HG03064 (cell line): ENCODE measurements at regions not wholly inside any gene's neighbourhood (a gene's known extent, or its start where the extent isn't known, plus 50 kb on each side); places are given as distances from the start of the nearest gene placed in this dataset.

ENCODE experiments used
- ATAC-seq: cut with Tn5 transposase; IDR thresholded peaks from one replicate; pipeline ENCODE4 v1.9.1; 2021; ENCODE audit warnings: low read depth; ENCODE audit not compliant: unreplicated experiment

DNA sequence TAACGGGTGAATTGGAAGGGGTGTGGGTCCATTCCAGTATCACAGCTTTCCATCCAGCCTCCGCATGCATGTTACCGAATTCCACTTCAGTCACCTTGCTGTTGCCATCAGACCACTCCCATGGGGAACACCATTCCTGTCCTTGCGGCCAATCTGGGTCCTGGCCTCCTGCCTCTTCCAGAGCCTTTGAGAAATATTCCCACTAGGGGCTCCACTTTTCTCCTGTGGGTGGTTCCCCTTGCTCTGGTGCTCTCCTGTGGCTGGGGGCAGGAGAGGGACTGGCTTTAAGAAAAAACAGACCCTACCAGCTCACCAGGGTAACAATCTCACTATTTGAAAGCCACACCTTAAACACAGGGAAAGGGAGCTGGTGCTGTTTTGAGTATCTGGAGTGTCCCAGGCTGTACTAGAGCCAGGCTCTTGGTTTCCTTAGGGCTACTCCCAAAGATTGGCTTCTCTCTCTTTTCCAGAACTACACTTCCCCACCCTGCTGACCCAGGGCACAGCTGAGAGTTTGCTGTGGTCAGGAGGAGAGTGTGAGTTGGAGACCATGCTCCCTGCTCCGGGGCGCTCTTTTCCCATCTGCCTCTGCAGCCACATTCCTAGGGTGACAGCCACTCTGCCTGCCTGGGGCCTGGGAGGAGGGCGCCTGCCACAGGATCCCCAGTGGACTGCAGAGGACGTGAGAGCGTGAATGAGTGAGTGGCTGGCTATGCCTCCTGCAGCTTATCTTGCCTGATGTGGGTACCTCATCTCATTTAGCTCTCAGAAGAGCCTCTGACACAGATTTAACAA lies 460.8 kb upstream of the HS6ST1 start:
- no peak for ATAC-seq

DNA sequence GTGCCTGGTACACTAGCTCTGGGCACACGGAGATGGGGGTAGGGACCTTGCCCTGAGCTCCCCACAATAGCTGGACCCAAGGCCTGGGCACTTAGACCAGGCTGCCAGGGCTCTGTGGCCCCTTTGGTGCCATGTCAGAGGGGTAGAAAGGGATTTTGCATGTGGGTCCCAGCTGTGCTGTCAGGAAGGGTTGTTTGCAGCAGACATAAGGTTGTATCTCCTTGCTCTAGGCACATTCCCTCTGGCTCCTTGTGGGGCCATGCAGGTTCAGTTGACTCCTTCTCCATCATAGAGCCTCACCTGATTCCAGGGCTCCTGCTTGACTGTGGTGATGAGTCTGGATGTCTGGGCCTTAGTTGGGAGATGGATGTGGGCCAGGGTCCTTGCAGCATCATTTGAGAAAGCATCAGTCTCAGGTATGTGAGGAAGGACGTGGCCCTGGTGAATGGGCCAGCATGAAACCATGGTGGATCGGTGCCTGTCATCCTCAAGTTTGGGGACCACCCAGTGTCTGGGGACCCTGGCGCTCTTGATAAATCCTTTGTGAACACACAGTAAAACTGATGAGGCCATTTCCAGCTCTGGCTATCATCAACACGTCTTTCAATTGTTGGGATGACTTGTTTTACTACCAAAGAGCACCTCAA lies 461.9 kb upstream of the HS6ST1 start:
- ATAC-seq: no peak

DNA sequence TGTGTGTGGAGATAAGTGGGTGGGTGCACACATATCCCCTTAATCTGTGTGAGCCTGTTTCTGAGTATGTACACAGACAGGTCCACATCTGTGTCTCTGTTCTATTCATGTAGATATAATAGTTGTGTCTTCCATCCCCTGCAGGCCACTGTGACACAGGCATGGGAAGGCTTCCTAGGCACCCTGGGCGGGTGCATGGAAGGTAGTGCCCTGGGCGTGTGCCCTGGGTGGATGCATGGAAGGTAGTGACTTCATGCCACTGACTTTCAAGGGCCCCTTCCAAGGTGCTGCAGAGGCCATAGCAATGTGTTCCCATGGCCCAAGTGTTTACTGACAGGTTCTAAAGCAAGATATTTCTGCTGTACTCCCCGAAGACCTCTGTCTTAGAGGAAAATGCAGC lies 462.5 kb upstream of the HS6ST1 start:
- ATAC-seq: no peak

DNA sequence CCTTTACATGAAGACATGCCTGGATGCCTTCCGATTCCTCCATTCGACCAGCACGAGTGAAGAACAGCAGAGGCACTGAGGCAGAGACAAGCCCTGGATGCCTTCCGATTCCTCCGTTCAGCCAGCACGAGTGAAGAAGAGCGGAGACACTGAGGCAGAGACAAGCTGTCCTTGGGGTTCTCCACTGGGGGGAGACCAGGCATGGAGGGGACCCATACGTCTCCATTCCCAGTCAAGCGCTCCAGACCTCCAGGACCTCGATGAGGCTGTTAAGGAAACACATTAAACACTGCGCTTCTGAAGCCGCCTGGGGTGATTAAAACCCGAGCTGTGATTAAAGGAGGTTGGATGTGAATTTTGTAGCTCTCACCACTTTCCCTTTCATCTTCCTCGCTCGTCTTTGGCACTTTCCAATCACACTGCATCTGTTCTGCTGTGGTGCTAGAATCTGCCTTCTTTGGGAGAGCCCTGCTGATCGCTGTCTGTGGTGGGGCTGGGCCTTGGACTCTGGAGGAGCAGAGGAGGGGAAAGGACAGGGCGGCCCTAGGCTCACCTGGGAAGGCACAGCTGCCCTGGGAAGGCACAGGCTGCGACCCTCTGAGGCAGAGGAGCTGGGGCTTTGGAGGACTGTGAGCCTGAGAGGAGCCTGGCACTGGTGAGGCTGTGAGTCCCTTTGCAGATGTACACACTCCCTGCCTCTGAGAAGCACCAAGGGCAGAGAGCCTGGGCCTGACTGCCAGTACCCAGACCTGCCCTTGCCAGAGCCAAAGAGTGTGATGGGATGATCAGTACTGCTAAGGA lies 463.1 kb upstream of the HS6ST1 start:
- ATAC-seq: no peak

DNA sequence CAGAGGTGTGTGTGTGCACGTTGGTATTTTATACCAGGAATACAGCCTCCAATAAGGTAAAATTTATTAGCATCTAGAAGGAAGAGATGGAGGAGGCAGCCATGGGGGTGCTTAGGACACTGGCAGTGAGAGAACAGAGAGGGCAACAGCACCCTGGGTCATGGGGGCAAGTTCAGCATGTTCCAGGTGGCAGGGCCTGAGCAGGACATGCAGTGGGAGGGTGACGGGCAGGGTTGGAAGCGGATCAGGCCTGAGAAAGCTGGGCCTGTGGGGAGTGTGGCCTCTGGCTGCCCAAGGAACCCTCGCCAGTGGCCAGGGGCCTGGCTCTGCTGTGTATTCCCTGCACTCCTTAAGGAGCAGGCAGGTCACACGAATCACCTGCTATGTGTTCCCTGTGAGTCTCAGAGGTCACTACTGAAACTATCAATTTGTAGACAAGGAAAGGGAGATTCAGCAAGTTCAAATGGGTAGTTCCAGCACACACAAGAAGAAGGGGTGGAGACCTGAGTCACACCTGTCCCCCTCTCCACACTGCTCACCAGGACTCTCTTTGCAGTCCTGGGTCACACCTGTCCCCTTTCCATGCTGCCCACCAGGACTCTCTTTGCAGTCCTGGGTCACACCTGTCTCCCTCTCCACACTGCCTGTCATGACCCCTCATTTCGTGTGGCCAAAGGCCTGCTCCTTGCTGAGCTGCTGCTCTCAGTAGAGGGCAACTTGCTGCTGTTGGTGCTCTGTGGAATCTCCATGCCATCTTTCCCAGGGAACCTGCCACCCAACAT lies 463.9 kb upstream of the HS6ST1 start:
- ATAC-seq: no peak

DNA sequence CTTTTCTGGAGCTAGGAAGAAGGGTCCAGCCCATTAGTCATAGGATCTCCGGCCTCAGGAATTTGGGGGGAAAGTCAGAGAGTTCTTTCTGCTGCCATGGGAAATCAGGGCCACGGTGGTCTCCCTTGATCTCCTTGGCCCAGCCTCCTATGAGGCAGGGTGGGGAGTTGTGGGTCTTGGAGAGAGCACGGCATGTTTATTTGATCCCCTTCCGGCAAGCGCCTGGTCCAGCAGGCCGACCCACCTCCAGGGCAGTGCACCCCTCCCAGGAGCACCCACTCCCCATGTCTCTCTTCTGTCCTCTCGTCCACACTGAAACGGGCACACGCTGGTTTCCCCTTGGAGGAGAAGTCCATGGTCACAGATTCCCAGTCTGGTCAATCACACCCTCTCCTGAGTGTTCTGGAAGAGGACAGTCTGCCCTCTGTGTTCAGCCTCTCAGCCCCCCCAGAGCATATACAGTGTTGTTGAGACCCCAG lies 464.6 kb upstream of the HS6ST1 start:
- no peak for ATAC-seq

DNA sequence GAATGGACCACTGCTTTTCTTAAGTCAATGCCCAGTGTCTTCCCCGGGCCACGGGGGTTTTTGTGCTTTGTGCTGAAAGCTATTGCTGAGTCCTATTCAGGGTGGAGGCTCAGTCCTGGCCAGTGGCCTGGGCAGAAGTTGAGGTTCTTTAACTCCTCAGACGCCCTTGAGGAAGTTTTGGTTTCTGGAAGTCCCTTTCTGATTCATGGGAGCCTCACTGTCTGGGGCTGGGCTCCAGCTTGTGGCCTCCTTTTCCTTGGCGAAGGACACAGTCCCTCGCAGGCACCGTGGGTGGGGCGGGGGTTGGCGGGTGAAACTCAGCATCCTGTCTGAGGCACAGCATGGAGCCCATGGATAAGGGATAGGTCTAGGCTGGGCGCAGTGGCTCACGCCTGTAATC lies 465.2 kb upstream of the HS6ST1 start:
- no peak for ATAC-seq

DNA sequence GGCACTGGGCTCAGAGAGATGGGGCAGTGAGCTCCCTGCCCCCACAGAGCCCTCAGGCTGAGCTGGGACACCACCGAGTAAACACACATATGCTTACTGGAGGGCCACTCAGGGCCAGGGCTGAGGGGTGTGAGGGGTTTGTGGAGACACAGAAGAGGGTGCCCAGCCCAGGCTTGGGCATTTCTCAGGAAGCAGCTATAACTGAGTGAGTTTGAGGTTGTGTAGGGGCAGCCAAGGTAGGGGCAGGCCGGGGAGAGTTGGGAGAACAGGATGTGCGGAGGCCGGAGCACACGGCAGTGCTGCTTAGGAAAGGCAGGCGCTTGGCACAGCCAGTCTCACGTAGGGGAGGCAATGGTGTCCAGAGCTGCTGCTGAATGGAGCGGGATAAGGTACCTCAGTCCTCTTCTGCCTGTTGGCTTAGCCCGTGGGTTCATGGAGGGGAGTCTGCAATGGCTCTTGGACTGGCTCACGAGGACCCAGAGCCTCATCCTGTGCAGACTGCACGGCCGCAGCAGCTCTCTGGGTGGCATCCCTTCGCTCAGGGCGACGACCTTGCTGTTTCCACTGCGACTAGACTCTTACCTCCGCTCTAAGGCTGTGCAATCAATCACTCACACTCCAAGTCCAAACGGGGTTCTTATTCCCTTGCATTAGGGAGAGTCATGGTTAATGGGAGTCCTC lies 466.1 kb upstream of the HS6ST1 start:
- no peak for ATAC-seq

DNA sequence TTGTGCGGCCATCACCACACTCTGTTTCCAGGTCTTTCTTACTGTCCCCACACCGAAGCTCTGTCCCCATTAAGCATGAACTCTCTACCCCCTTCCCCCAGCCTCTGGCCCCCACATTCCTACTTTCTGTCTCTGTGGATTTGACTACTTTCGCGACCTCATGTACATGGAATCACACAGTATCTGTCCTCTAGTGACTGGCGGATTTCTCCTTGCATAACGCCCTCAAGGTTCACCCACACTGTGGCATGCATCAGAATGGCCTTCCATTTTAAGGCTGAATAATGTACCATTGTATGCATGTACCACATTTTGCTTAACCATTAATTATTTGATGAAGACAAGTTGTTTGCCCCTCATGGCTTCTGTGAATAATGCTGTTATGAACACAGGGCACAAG lies 467.6 kb upstream of the HS6ST1 start:
- no peak for ATAC-seq

DNA sequence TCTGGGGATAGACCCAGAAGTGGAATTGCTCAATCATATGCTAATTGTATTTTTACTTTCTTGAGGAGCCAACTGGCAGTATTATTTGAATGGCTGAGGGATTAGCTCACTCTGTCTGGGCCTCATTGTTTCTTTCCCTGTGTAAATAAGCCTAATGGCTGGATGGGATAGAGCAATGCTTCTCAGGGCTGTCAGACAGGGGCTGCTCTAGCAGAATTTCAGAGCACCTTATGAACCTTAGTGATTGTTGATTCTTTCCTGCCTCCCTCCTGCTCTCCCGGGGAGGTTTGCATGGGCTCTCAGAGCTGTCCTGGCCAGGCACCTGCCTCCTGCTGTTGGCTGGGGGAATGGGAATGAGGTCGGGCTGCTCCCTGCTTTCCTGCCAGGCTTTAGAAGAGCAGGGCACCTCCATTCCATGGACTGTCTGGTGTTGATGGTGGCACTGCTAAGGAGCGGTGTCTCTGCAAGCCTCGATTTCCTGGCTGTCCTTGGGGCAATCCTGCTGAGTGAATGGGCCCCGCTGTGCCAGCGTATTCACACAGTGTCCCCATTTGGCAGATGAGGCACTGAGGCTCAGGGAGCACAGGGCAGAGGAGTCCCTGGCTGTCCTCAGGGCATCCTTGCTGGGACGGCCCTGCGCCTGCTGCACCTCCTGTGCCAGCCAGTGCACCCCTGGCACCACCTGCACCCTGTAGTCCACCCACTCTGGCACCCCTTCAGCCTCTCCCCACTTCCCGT lies 468.2 kb upstream of the HS6ST1 start:
- ATAC-seq: no peak

DNA sequence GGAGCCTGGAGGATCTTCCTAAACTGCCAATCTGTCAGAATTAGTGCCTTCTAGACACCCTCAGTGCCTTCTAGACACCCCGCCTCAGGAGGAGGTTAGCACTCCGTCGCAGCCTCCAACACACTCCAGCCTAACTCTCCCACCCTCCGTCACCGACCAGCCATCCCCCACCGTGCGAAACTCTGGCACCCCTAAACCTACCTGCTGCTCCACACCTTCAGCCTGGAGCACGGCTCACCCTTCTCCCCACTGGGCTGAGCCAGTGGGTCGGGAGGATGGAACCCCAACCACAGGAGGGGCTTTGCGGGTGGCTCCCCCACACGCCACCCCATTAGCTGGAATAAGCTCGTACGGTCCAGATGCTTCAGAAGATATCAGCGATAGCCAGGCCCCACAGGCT lies 468.9 kb upstream of the HS6ST1 start:
- ATAC-seq: no peak

DNA sequence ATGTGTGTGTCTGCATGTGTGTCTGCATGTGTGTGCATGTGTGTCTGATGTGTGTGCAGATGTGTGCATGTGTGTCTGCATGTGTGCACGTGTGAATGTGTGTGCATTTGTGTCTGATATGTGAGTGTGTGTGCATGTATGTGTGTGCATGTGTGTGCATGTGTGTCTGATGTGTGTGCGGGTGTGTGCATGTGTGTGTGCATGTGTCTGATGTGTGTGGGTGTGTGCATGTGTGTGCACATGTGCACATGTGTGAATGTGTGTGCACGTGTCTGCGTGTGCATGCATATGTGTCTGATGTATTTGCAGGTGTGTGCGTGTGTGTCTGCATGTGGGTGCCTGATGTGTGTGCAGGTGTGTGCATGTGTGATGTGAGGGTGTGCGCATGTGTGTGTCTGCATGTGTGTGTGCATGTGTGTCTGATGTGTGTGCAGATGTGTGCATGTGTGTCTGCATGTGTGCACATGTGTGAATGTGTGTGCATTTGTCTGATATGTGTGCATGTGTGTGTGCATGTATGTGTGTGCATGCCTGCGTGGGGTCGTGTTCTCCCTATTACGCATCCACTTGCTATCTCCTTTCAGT lies 470.1 kb upstream of the HS6ST1 start:
- ATAC-seq: no peak

DNA sequence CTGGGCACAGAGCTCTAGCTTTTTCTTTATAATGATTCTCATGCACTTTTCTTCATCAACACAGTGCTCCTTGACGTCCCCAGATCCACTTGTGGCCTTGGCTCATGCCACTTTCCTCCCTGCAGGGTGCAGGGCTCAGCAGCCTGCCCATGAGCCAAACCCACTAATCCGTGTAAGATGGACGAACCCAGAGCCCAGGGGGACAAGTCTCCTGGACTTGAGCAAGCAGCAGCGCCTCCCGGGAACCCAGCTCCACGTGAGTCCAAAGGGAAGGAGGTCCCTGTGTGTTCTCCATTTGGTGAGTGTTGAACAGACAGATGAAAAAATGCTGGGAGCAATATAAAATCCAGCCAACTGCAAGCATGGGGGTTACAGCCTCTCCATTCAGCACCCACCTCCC lies 470.6 kb upstream of the HS6ST1 start:
- ATAC-seq: no peak

DNA sequence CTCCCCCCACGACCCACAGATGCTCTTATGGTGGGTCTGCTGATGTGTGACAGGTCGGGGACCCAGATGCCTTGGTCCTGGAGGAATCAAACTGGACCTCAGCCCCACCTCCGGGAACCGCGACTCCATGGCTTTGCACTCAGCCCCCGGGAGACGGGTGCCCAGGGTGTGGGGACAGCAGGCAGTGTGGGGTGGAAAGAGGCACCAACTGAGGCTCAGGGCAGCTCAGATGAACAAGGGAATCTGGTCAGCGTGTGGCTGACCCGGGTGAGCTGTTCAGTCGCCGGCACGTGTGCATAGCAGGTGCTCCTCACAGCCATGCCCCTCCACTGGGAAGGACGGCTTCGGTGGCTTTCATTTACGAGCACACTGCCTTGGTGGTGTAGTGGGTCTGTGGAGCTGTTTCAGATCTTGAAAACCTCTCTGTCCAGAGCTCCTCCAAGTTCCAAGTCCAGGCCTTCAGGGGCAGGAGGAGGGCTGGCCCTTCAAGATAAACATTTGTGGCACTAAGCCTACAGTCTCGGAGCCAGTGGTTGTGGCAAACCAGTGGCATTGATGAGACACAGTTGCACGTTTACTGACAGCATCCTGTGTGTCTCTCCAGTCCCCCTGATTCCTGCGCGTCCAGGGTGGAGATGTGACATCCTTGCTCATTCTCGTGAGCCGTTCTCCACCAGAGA lies 471.2 kb upstream of the HS6ST1 start:
- ATAC-seq: no peak

DNA sequence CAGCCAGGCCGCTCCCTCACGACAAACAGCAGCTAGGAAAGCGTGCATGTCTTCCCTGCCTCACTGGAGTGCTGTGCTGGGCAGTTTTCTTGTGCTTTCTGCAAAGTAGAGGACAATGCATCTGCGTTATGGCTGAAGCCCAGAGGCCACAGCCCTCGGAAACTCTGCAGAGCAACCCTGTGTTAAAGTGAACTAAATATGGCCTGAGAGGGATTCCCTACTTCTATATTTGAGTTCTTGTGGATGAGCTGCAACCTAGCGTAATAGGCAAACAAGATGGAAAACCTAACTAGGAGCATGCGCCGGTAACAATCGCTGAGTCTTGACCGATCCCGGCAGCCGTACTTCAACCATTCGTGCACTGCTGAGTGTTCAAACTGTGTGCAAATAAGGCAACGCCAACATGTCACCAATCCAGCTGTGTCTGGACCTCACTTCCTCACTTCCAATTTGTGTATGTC lies 471.9 kb upstream of the HS6ST1 start:
- ATAC-seq: no peak

DNA sequence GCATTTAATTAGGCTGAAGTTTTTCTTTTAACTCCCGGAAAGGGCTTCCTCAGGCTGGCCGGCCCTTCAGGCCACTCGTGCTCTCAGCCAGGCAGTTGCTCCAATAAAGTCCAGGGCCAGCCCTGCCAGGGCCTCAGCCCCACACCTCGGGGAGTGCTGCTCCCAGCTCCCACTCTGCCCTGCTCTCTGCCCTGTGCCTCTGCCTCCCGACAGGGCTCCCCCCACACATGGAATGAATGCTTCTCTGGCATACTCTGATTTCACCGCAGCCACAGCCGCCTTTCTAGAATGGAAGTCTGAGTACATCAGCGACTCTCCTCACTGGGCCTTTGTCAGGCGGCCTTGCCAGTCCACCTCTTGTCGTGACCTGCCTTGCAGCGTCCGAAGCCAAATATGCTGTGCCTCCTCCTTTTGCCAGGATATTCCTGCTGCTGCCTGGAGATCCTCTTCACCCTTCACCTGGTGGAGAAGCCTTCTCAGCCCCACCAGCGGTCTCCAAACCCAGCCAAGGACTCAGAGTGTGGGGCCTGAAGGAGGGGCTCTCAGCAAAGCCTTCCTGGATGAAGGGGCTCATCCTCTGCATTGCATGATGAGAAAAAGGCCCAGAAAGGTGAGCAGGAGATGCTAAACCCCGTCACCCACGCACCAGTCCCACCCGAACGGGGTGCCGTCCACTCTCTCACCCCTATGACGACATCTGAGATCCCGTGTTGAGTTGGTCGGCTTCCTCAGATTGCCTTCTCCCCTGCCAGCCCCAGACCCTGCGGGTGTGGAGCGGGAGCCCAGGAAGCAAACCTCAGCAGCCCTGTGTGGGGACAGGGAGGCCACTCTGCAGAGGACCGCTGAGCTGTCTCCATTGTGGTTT lies 472.7 kb upstream of the HS6ST1 start:
- no peak for ATAC-seq

DNA sequence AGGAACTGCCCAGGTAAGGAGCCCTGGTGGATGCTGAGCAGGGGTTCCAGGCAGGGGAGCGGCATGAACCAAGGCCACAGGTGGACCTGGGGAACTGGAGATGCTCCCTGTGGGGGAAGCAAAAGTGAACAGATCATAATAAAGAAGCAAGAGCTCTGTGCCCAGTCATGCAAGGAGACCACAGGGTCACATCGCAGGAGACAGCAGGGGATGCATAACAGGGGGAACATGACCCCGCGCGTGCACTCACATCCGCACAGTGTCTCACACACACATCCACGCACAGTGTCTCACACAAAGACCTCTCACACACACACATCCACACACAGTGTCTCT lies 473.3 kb upstream of the HS6ST1 start:
- no peak for ATAC-seq
